ENCODE measurements at regions not wholly inside any gene's neighbourhood (a gene's known extent, or its start where the extent isn't known, plus 50 kb on each side); places are given as distances from the start of the nearest gene placed in this dataset.

- TF ChIP-seq CTCF (IDR thresholded peaks at IDR 0.05) = no peak
- TF ChIP-seq ZFX (IDR thresholded peaks at IDR 0.05; ENCODE audit: borderline replicate concordance) = no peak
Measured at GRCh38 chr14:85223667-85224066, 306.3 kb upstream of the FLRT2 start.

Data from 22Rv1 (cell line).